ENCODE measurements at regions not wholly inside any gene's neighbourhood (a gene's known extent, or its start where the extent isn't known, plus 50 kb on each side); places are given as distances from the start of the nearest gene placed in this dataset.

DNA sequence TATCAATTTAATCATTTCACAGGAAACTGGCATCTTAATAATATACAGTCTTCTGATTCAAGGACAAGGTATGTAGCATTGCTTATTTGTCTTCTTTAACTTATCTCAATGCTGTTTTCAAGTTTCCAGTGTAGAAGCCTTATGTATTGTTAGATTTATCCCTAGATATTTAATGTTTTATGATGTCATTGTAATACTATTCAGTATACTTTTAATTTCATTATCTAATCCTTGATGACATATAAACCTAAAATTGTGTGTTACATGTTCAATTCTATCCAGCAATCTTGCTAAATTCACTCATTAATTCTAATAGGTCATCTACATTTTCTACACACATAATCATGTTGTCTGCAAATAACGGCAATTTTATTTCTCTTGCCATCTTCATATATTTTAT, 126.3 kb upstream of the SEC61G start:
- no peak overlapping the region for H3K4me3 ChIP-seq (ENCODE audit: low read depth, low read length)
- TF ChIP-seq, protein P1, sequence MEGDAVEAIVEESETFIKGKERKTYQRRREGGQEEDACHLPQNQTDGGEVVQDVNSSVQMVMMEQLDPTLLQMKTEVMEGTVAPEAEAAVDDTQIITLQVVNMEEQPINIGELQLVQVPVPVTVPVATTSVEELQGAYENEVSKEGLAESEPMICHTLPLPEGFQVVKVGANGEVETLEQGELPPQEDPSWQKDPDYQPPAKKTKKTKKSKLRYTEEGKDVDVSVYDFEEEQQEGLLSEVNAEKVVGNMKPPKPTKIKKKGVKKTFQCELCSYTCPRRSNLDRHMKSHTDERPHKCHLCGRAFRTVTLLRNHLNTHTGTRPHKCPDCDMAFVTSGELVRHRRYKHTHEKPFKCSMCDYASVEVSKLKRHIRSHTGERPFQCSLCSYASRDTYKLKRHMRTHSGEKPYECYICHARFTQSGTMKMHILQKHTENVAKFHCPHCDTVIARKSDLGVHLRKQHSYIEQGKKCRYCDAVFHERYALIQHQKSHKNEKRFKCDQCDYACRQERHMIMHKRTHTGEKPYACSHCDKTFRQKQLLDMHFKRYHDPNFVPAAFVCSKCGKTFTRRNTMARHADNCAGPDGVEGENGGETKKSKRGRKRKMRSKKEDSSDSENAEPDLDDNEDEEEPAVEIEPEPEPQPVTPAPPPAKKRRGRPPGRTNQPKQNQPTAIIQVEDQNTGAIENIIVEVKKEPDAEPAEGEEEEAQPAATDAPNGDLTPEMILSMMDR (IDR thresholded peaks at IDR 0.05; ENCODE audit: insufficient read depth, low read length), result no peak
- DNase-seq (ENCODE audit: low read depth), result no peak

DNA sequence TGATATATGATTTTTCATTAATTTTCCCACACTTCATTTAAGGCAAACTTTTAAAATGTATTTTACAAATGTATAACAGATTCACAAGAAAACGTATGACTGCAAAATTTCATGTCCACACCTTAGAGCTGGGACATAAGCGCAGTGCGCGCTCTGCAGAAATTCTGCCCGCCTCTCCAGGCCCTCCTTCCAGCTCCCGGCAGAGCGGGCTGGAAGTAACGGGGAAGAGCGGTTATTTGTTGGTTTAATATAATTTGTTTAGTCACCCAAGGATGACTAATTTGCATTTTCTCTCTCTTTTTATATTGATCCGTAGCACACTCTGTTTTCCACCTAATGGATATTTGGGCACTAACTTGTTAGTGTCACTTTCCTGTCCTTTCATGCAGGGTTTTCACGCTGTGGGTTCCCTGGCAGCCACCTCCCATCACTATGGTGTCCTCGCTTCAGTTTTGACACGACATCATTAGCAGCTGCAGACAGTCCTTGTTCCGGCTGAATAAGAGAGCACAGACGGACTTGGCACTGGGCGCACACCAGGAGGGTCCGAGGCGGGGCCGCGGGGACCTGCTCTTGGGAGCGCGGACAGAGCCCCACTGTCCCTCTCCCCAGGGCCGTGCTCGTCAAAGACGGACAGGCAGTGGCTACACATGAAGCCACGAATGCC, 129.2 kb upstream of the SEC61G start:
- DNase-seq (ENCODE audit: low read depth), result no peak
- TF ChIP-seq, protein P1 (IDR thresholded peaks at IDR 0.05; ENCODE audit: insufficient read depth, low read length), result no peak
- peak overlapping the region; percentile 39 for H3K4me3 ChIP-seq (ENCODE audit: low read depth, low read length)

DNA sequence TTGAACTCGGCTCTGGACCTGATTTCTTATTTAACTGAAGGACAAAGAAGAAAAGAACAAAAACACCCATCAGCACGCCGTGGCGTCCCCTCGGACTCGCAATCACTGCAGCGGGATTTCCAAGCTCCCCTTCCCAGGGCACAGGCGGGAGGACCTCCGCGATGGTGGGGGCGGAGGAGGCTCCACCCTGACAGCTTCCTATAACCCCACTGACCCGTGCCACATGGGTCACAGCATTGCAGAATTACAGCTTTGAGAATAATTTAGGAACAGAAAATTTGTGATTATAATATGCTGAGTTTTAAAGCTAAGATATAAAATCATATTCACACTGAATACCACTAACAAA, 129.7 kb upstream of the SEC61G start:
- no peak for DNase-seq (ENCODE audit: low read depth)
- peak overlapping the region; percentile 39 for H3K4me3 ChIP-seq (ENCODE audit: low read depth, low read length)
- TF ChIP-seq, protein P1 (IDR thresholded peaks at IDR 0.05; ENCODE audit: insufficient read depth, low read length), result no peak

DNA sequence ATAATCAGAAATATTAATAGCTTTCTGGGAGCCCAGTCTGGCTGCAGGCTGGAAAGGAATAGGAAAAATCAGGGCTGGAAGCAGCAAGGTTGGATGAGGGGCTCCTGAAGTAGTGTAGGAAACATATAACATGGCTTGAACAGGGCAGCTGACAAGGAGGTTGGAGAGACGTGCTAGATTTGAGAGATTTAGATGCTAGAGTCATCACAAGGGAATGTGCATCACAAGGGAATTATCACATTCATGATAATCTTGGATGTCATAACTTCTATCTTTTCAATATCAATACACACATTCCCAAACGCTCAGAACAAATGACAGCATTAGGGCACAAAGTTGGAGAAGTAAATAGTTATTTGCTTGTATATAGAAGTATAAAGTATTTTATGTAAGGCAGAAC, 120.9 kb upstream of the EGFR start:
- no peak overlapping the region for H3K4me3 ChIP-seq (ENCODE audit: low read depth, low read length)
- no peak for DNase-seq (ENCODE audit: low read depth)
- TF ChIP-seq, protein P1 (IDR thresholded peaks at IDR 0.05; ENCODE audit: insufficient read depth, low read length), result no peak

DNA sequence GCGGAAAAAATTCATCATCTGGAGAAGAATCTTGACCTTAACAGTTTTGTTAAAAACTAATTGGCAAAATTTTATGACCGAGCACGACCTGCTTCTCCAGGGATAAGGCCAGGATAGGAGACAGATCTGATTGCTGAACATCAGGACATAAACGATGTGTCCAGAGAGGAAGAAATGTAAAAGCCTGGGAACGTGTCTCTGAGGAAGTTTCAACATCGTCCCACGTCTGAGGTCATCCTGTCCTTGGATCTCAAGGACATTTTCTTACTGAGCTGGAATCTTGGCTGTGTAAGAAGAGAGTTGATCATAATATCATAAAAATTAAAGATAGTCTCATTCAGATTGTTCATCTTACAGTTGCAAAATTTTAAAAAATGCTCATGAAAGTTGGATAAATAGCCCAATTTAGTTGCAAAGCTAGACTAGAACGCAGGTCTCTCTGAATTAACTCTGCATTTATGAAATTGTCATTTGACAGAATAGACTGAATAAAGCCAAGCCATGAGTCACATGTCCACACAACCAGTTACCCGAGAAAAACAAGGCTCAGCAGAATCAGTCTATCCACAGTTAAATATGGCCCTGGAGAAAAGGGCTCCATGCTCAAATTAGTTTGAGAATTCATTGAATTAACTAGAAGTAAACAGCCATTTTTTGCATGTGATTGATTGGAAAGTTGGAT, 120.0 kb upstream of the EGFR start:
- DNase-seq (ENCODE audit: low read depth), result no peak

DNA sequence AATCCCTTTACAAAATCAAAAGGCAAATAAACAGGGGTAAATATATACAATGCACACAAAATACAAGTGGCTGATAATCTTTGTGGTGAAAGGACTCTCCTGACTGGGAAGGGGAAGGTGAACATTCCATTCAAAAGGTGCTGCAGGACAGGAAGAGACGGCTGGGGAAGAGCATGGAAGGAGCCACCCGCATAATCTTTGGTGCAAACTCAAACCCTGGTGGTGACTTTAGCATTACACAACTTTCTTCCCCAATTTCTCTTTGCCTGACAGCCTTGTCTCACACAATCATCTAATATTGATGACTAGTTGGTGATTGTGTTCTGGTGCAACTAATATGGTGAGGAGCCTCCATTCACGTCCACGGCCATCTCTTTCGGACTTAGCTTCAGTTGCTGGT, 117.0 kb upstream of the EGFR start:
- TF ChIP-seq, protein P1 (IDR thresholded peaks at IDR 0.05; ENCODE audit: insufficient read depth, low read length), result no peak
- no peak for DNase-seq (ENCODE audit: low read depth)
- H3K4me3 ChIP-seq (ENCODE audit: low read depth, low read length), result no peak overlapping the region

More for the DNA sequence above, 120.0 kb upstream of the EGFR start:
- TF ChIP-seq, protein P1 (IDR thresholded peaks at IDR 0.05; ENCODE audit: insufficient read depth, low read length), result no peak
- no peak overlapping the region for H3K4me3 ChIP-seq (ENCODE audit: low read depth, low read length)

Data from fibroblast of the aortic adventitia (primary cell).